Caki2 (cell line): ENCODE measurements at regions not wholly inside any gene's neighbourhood (a gene's known extent, or its start where the extent isn't known, plus 50 kb on each side); places are given as distances from the start of the nearest gene placed in this dataset.
"Not testable (repeated sequence)": the region's sequence is repeated elsewhere in the genome, so short reads cannot be mapped to it uniquely, and the experiment has no call there.

ENCODE experiments used
- DNase-seq: peaks from one replicate; pipeline ENCODE4 v3.0.0-alpha.2; 2015; ENCODE audit warnings: low read depth
- in situ Hi-C: cut with HindIII; loops from 2 replicates; pipeline ENCODE4 v1.10.0; 2016; ENCODE audit warnings: low sequenced_read_pairs, low pct_unique_long_range_greater_than_20kb, mixed read lengths

DNA sequence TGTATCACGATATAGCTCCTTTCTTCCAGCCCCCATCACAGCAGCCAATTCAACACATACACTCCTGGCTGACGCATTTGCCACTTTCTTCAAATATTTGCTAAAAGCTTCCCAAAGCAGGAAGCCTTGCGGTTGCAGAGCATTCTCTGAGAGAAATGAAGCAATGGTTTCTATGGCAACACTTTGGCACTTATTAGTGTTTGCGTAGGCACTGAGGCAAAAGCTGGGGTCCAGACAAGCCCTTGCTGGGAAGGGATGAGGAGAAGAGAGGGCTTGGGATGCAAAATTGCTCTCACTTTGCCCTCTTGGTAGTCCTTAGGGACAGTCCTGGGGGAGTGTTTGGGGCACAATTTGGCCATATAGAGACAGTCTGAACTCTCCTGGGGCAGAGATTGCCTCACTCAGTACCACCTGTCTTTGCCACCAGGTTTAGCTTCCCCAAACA lies 55.0 kb upstream of the PAK3 start:
- in situ Hi-C loops: no loop called here
- no peak for DNase-seq

DNA sequence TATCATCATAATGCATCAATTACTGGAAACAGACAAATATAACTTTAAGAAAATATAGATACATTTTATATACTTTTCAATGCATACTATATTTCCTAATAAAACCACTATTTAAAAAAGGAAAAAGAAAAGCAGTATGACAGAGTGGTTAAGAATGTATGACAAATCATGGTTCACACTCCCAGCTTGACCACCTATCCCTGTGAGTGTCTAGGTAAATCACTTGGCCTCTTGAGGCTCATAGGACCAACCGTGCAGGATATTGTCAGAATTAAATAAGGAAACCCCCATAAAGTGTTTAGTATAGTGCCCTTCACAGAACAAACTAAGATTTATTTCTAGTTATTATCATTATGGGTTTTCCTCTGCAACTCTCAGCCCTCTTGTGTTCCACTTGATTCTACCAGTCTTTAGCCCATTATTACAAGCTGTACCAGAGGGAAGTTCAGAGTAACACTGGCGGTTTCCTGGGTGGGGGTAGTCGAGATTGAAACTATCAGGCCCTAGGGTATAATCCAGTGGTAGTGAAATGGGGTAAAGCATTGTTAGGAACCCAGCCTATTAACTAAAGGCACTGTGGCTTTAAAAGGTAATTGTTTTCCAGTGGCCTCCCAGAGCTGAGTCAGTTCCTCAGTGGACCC lies 55.5 kb upstream of the PAK3 start:
- no peak for DNase-seq

DNA sequence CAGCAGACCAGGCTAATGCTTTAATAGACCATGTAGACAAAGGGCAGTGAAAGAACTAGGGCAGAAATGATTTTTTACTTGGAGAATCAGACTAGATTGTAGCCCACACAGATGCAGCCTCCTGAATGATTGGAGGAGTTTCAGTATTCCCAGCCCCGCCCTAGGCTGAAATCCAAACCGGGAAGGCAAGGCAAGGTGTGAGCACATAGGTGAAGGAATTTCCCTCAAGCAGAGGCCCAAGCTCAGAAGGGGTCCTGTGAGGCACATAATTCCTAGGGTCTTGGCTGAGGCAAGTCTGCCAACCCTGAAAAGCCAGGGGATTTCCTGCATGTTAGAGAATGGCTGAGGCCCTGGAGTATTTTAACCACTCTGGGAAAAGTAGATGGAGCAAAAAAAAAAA lies 56.4 kb upstream of the PAK3 start:
- no peak for DNase-seq
- in situ Hi-C loops: no loop called here

More for the DNA sequence above, 55.5 kb upstream of the PAK3 start:
- in situ Hi-C loops: no loop called here

DNA sequence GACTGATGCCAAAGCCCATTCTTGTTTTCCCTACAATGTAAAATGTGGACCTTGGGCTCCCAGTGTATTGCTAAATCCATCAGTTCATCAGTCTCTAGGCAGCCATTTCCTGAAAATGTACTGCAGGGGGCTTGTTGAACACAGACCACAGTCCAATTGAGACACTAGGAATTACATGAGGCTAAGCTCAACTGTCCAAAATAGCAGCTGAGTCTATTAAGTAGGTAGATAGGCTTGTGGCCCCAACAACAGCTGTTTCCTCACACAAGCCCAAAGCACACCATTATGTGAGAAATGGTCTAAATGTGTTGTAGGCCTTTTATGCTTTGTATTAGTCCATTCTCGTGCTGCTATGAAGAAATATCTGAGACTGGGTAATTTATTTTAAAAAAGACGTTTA lies 60.0 kb upstream of the PAK3 start:
- in situ Hi-C loops: no loop called here
- DNase-seq: no peak

DNA sequence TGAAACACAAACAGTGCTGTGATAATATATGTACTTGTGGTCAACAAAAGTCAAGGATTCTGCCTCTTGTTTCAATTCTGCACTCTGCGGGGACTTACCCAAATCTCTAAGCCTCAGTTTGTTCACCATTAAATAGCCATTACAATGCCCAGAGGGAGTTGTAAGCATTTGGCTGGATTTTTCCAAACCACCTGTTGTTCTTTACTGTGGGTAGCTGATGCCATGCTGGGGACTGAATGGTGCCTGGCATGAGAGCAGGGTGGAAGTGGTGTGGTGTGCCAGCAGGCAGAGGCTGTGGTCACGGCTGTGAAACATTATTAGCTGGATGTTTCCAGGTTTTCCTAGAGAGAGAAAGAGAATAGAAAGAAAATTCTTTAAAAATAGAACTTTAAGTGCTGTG lies 60.7 kb upstream of the PAK3 start:
- in situ Hi-C loops: no loop called here
- DNase-seq: no peak

DNA sequence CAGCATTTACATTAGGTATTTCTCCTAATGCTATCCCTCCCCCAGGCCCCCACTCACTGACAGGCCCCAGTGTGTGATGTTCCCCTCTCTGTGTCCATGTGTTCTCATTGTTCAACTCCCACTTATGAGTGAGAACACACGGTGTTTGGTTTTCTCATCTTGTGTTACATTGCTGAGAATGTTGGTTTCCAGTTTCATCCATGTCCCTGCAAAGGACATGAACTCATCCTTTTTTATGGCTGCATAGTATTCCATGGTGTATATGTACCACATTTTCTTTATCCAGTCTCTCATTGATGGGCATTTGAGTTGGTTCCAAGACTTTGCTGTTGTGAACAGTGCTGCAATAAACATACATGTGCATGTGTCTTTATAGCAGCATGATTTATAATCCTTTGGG lies 73.0 kb upstream of the PAK3 start:
- in situ Hi-C loops, DNase-seq: not testable (repeated sequence)

DNA sequence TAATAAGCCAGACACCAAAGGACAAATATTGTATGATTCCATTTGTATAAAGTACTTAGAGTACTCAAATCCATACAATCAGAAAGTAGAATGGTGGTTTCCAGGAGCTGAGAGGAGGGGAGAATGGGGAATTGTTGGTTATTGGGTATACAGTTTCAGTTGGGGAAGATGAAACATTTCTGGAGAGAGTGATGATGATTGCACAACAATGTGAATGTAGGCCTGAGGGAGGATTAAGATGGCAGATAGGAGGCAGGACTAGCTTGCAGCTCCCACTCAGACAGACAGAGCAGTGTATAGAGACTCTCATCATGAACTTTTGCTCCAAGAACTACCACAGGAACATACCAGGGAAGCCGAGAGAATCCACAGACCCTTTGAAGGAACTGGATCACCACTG lies 75.7 kb upstream of the PAK3 start:
- DNase-seq: no peak
- in situ Hi-C loops: no loop called here

DNA sequence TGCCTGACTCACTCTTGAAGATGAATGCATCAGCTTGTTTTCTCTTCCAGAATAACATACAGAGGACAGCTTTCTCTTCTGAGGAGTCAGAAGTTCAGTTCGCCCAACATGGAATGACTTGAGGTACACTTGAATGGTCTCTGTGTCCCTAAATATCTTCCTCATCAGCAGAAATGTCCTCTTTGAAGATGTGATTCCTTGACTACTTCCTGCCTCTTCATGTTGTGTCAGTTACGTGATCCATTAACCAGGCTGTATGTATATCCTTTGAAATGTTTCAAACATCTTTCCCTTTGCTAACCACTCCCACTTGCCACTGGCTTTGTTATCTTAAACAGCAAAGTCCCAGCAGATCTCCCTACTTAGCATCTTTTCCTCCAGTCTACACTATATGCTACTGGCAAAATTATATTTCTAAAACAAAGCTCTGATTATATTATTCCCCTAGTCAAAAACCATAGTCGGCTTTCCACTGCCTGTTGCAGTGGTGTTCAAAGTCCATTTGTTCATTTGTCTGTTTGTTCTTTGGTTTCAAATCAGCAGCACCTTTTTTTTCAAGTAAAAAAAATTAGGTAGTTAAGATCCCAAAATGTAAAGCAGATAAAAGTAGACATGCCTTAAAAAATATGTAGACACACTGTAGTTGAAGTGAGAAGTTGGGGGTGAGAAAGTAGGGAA lies 82.1 kb upstream of the PAK3 start:
- DNase-seq: no peak
- in situ Hi-C loops: no loop called here

DNA sequence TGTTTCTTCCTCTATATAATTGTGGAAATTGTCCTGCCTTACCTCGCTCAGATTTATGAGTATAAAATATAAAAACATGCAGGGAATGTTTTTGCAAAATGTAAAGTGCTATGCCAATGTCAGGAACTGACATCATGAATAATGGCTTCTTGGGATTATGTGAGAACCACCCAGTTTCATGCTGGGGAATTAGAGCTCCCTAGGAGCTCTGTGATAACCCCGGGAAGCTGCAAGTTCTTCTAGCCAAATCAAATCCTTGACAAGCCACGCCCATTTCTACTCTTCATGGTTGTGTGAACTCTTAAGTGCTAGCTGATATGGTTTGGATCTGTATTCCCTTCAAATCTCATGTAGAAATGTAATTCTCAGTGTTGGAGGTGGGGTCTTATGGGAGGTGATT lies 85.9 kb upstream of the PAK3 start:
- DNase-seq: no peak
- in situ Hi-C loops: no loop called here

DNA sequence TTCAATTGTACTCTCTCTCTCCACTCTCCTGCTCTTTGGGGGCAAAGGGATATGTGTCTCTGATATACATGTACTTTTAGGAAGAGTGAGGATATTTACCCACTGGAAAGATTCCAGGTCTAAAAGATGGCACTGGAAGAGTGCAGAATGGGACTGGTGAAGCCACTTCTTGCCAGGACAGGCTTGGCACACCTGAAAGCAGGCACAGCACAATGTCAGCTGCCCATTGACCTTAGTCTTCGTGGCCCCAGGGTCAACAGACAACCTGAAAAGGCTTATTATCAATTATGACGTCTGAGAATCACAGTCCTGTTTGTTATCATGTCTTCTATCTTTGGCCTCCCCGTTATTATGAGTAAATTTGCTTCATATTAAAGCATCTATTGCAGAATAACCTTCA lies 86.7 kb upstream of the PAK3 start:
- in situ Hi-C loops: no loop called here
- no peak for DNase-seq

DNA sequence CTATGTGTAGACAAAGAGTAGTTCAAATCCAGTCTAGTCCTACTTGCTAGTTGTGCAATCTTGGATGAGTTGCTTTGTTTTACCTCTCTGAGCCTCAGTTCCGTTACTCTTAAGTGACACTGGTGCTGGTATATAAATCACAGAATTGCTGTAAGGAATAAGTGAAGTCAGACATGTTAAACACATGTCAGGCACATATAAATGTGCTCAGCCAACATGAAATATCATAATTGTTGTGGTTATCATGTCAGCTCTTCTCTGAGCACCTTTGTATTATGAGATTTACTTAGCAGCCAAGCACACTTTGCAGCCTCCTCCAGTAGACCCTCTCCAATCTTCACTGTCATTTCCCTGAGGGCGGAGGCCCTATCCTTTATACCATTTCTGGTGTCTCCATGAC lies 87.9 kb upstream of the PAK3 start:
- in situ Hi-C loops: no loop called here
- no peak for DNase-seq

DNA sequence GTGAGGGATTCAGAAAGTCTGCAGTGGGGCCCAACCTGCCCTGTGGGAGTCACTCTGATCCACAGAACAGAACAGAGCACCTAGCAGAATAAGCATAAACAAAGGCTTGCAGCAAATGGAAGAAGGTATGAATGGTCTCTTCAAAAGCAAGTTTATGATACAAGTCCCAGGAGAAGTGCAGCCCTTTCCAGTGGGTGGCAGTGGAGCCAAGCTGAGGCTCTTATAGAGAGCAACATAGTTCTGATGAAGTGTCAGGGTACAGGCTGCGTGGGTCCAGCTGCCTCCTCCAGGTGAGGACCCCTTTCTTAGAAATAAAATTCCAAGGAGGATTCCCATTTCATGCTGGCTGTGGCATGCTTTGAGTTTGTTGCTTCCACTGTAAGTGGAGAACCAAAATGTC lies 88.8 kb upstream of the PAK3 start:
- DNase-seq: no peak
- in situ Hi-C loops: no loop called here

DNA sequence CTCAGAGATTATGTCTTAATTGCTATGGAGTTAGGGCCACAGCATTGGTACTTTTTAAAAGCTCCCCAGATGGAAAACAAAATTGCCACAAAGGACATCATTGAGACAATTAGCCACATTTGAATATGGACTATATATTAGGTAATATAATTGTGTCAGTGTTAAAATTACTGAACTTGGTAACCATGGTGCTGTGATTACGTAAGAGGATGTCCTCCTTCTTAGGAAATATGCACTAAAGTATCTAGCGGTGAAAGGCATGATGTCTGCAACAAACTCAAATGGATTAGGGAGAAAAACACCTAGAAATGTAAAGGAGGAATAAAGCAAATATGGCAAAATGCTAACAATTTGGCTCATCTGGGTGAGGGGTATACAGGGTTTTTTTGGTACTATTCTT lies 89.9 kb upstream of the PAK3 start:
- in situ Hi-C loops: no loop called here
- DNase-seq: no peak

DNA sequence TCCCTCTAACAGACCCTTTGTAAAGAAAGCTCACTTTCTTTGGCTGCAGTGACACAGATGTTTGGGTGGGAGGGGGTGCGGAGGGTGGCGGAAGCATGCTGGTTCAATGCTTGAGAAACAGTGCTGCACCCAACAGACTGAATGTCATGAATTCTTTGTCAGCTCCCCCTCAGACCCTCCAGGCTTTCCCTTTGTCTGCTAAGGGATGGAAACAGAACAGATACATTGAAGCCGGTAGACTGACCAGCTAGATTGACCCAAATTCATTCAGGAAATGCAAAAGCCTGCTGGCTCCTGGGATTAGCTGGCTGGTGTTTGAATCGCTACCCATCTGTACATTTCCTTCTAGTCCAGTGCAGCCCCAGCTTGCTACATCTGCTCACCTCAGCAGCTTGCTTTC lies 90.8 kb upstream of the PAK3 start:
- in situ Hi-C loops: no loop called here
- no peak for DNase-seq

DNA sequence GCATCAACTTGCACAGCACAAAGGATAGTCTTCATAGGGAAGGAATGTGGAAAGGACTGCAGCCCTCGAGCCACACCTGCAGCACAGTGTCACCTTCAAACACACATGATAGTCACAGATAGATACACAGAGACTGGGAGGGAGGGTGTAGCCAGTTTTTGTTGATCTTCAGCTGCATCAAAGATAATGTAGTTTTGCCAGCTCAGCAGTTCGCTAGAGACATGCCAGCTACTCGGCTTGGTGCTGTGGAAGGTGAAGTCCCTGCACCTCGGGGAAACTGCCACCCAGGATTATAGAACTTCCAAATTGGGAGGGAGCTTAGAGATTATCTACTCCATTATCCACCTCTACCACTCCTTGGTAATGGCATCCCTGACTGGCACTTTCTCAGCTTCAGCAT lies 92.9 kb upstream of the PAK3 start:
- in situ Hi-C loops: no loop called here
- no peak for DNase-seq

DNA sequence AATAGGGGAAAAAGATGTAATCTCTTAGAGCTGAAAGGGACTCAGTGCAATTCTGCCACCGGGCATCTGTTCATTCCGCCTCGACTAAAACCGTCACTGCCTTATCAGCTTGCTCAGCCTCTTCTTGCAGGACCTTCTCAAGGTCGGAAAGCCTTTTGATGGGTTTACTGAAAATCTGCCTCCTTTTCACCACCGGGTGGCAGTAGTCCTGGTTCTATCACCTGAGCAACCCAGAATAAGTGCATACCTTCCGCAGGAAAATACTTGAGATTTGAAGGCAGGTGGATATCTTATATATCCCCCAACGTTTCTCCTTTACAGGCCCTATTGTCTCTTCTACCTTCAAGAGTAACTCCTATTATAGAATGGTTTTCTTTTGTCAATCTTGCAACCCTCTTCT lies 103.4 kb upstream of the PAK3 start:
- in situ Hi-C loops: no loop called here

DNA sequence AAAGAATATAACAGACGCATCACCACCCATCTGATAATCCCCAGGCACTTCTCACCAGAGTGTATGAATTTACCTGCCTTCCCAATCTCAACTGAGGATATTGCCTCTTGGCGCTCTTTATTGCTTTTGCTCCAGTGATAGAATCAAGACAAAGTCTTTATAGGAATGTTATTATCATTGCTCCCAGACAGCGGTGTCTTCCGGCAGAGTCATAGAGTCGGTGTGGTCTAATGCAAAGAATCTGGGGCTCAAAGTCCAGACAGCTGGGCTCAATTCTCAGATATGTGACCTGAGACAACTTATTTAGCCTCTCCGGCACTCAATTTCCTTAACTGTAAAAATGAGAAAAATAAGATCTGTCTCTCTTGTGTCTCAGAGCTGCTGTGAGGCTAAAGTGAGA lies 106.1 kb upstream of the PAK3 start:
- DNase-seq: no peak
- in situ Hi-C loops: no loop called here

More for the DNA sequence above, 103.4 kb upstream of the PAK3 start:
- peak; percentile 2 for DNase-seq

DNA sequence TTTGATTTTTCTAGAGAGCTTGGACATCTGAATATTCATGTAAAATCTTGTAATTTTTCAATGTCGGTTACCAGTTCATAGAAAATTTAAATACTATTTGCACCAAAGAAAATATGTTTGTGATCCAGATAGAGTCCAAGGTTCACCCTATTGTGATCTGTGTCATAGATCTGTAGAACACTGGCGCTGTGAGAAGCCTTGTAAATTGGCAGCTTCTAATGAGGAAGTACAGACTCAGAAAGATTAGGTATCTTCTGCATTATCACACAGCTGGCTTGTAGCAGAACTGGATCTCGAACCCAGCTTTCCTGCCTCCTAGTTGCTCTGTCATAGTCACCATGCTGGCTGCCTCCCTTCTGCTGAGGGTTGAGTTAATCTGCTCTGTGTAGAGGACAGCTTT lies 106.5 kb upstream of the PAK3 start:
- in situ Hi-C loops: no loop called here

DNA sequence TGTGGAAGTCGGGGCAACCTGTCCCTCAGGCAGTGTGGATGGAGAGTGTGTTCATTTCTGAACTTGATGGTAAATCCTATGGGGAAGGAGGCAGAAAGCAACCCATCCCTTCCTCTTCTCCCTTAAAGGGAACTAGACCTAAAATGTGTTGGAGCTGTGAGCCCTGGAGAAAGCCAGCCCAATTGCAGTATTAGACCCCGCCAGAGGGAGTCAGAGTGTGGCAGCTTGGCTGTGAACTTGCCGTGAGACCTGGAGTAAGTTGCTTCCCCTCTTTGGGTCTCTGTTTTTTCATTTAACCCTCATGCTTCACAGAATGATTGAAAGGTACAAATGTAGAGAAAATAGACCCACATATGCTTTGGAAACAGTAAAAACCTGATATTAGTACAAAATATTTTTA lies 108.7 kb upstream of the PAK3 start:
- no peak for DNase-seq
- in situ Hi-C loops: no loop called here

More for the DNA sequence above, 106.5 kb upstream of the PAK3 start:
- no peak for DNase-seq

DNA sequence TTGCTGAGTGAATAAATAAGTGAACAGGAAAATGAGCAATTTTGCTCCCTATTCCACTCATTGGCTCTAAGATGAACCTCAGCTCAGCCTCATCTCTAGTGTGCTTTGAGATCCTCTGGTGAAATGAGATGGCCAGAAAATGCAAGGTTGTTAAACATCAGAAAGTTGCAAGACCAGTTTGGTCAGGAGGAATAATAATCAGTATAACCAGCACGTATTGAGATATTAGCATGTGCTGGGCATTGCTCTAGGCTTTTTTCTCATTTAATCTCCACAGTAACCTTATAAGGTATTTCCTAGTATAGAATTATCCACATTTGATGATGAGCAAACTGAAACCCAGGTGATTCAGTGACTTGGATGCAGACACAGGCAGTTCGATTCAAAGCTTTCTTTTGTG lies 110.5 kb upstream of the PAK3 start:
- in situ Hi-C loops: no loop called here
- DNase-seq: no peak
